ENCODE measurements at regions not wholly inside any gene's neighbourhood (a gene's known extent, or its start where the extent isn't known, plus 50 kb on each side); places are given as distances from the start of the nearest gene placed in this dataset.

GRCh38 chr16:61277849-61278248 is 758.4 kb downstream of the CDH8 start:
- TF ChIP-seq, protein P1, sequence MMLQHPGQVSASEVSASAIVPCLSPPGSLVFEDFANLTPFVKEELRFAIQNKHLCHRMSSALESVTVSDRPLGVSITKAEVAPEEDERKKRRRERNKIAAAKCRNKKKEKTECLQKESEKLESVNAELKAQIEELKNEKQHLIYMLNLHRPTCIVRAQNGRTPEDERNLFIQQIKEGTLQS (IDR thresholded peaks at IDR 0.05), result no peak
- no peak for TF ChIP-seq TAF1 (conservative IDR thresholded peaks at IDR 0.05)
- TF ChIP-seq, protein P2, sequence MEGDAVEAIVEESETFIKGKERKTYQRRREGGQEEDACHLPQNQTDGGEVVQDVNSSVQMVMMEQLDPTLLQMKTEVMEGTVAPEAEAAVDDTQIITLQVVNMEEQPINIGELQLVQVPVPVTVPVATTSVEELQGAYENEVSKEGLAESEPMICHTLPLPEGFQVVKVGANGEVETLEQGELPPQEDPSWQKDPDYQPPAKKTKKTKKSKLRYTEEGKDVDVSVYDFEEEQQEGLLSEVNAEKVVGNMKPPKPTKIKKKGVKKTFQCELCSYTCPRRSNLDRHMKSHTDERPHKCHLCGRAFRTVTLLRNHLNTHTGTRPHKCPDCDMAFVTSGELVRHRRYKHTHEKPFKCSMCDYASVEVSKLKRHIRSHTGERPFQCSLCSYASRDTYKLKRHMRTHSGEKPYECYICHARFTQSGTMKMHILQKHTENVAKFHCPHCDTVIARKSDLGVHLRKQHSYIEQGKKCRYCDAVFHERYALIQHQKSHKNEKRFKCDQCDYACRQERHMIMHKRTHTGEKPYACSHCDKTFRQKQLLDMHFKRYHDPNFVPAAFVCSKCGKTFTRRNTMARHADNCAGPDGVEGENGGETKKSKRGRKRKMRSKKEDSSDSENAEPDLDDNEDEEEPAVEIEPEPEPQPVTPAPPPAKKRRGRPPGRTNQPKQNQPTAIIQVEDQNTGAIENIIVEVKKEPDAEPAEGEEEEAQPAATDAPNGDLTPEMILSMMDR (IDR thresholded peaks at IDR 0.05; ENCODE audit: low read depth, low read length, missing input control), result no peak
- no peak for TF ChIP-seq YY1 (IDR thresholded peaks at IDR 0.05)
- TF ChIP-seq FOXA1 (IDR thresholded peaks at IDR 0.05), result no peak

Measured in liver (tissue), 3 donors.